ENCODE measurements at regions not wholly inside any gene's neighbourhood (a gene's known extent, or its start where the extent isn't known, plus 50 kb on each side); places are given as distances from the start of the nearest gene placed in this dataset.

- intact Hi-C loops (cut with DNase I; ENCODE audit: low total_unique reads), result no loop called here
- no peak for DNase-seq
- no peak for TF ChIP-seq POLR2AphosphoS5 (IDR thresholded peaks at IDR 0.05)
- no peak for TF ChIP-seq POLR2A (IDR thresholded peaks at IDR 0.05)
- TF ChIP-seq, protein P1, sequence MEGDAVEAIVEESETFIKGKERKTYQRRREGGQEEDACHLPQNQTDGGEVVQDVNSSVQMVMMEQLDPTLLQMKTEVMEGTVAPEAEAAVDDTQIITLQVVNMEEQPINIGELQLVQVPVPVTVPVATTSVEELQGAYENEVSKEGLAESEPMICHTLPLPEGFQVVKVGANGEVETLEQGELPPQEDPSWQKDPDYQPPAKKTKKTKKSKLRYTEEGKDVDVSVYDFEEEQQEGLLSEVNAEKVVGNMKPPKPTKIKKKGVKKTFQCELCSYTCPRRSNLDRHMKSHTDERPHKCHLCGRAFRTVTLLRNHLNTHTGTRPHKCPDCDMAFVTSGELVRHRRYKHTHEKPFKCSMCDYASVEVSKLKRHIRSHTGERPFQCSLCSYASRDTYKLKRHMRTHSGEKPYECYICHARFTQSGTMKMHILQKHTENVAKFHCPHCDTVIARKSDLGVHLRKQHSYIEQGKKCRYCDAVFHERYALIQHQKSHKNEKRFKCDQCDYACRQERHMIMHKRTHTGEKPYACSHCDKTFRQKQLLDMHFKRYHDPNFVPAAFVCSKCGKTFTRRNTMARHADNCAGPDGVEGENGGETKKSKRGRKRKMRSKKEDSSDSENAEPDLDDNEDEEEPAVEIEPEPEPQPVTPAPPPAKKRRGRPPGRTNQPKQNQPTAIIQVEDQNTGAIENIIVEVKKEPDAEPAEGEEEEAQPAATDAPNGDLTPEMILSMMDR (IDR thresholded peaks at IDR 0.05), result no peak
- TF ChIP-seq EP300 (IDR thresholded peaks at IDR 0.05), result no peak
- H3K4me1 ChIP-seq, result no peaks in the 10 kb centered on the region
- H3K9me3 ChIP-seq, result no peaks in the 10 kb centered on the region
- 94 to 98% (median 96%) methylated on average over 14 of the region's 14 CpGs for WGBS, 5 donors
- H3K27ac ChIP-seq, result no peak overlapping the region
- no peaks in the 10 kb centered on the region for H3K36me3 ChIP-seq
- no peak overlapping the region for H3K4me3 ChIP-seq
- H3K27me3 ChIP-seq, result no peaks in the 10 kb centered on the region
These were observed 171.9 kb upstream of the JARID2 start for GRCh38 chr6:15073883-15074465.

DNA sequence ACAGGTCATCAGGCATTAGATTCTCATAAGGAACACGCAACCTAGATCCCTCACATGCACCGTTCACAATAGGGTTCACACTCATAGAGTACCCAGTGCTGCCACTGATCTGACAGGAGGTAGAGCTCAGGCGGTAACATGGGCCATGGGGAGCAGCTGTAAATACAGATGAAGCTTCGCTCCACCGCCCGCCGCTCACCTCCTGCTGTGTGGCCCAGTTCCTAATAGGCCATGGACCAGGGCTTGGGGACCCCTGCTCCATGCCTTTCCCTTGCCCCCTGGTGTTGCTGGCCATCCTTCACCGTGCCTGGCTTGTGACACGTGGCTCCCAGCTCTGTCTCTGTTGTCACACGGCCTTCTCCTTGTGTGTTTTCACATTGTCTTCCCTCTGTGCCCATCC lies 171.1 kb upstream of the JARID2 start:
- Histone ChIP-seq H3K4me1 (peaks cover 0 to 7% (median 2%) of the 10 kb centered on the region in 4 donors), H3K4me3 (no peak overlapping the region), H3K36me3 (no peaks in the 10 kb centered on the region), H3K9me3 (no peaks in the 10 kb centered on the region), H3K27me3 (no peaks in the 10 kb centered on the region), H3K27ac (no peak overlapping the region)
- intact Hi-C loops (cut with DNase I; ENCODE audit: low total_unique reads), result no loop called here
- no peak for DNase-seq
- 96 to 99% (median 98%) methylated on average over 10 of the region's 10 CpGs for WGBS, 5 donors
- TF ChIP-seq POLR2A (IDR thresholded peaks at IDR 0.05), result no peak
- TF ChIP-seq, protein P1 (IDR thresholded peaks at IDR 0.05), result no peak
- TF ChIP-seq POLR2AphosphoS5 (IDR thresholded peaks at IDR 0.05), result no peak
- no peak for TF ChIP-seq EP300 (IDR thresholded peaks at IDR 0.05)

GRCh38 chr6:15076565-15076964 lies 169.3 kb upstream of the JARID2 start:
- no peak for TF ChIP-seq EP300 (IDR thresholded peaks at IDR 0.05)
- TF ChIP-seq, protein P1 (IDR thresholded peaks at IDR 0.05), result no peak
- TF ChIP-seq POLR2A (IDR thresholded peaks at IDR 0.05), result no peak
- TF ChIP-seq POLR2AphosphoS5 (IDR thresholded peaks at IDR 0.05), result no peak

DNA sequence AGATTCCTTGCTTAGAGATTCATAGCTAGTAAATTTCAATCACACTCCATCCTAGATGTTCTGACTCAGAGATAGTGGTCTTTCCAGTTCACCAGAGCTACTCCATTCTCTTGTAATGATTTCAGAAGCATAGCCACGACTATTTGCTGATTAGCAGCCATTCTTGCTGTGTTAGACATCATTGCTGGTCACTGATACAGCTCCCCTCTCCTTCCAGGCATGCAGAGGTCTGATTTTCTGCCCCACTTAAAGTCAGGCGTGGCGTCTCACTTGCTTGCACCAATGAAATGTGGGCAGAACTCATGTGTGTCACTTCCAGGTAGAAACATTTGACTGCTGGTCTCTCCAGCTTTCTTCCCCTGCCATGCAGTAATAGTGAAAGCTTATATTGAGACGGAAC lies 168.9 kb upstream of the JARID2 start:
- no peaks in the 10 kb centered on the region for H3K36me3 ChIP-seq
- H3K27me3 ChIP-seq, result no peaks in the 10 kb centered on the region
- H3K4me1 ChIP-seq, result peaks cover 0 to 8% (median 2%) of the 10 kb centered on the region in 4 donors
- no peak for DNase-seq
- intact Hi-C loops (cut with DNase I; ENCODE audit: low total_unique reads), result no loop called here
- 75 to 80% (median 78%) methylated on average over 4 of the region's 4 CpGs for WGBS, 5 donors
- no peak overlapping the region for H3K4me3 ChIP-seq
- H3K27ac ChIP-seq, result no peak overlapping the region
- no peak for TF ChIP-seq POLR2A (IDR thresholded peaks at IDR 0.05)
- H3K9me3 ChIP-seq, result no peaks in the 10 kb centered on the region

More at GRCh38 chr6:15076565-15076964, 169.3 kb upstream of the JARID2 start:
- no peaks in the 10 kb centered on the region for H3K36me3 ChIP-seq
- intact Hi-C loops (cut with DNase I; ENCODE audit: low total_unique reads), result no loop called here
- H3K27ac ChIP-seq, result no peak overlapping the region
- no peaks in the 10 kb centered on the region for H3K27me3 ChIP-seq
- H3K4me1 ChIP-seq, result peaks cover 0 to 8% (median 2%) of the 10 kb centered on the region in 4 donors
- H3K4me3 ChIP-seq, result no peak overlapping the region
- no peaks in the 10 kb centered on the region for H3K9me3 ChIP-seq
- no peak for DNase-seq
- 72 to 90% (median 85%) methylated on average over 4 of the region's 4 CpGs for WGBS, 5 donors

- Histone ChIP-seq H3K27ac (no peak overlapping the region), H3K27me3 (no peaks in the 10 kb centered on the region), H3K4me3 (no peak overlapping the region), H3K9me3 (no peaks in the 10 kb centered on the region), H3K4me1 (peaks cover 0 to 8% (median 2%) of the 10 kb centered on the region in 4 donors), H3K36me3 (no peaks in the 10 kb centered on the region)
- 87 to 96% (median 90%) methylated on average over 5 of the region's 5 CpGs for WGBS, 5 donors
- TF ChIP-seq, protein P1 (IDR thresholded peaks at IDR 0.05), result no peak
- TF ChIP-seq EP300 (IDR thresholded peaks at IDR 0.05) (no peak), POLR2A (IDR thresholded peaks at IDR 0.05) (no peak), POLR2AphosphoS5 (IDR thresholded peaks at IDR 0.05) (no peak)
- no peak for DNase-seq
- intact Hi-C loops (cut with DNase I; ENCODE audit: low total_unique reads), result no loop called here
These were observed 167.9 kb upstream of the JARID2 start for GRCh38 chr6:15077961-15078360.
